Prostate gland (tissue), 2 donors: ENCODE measurements at regions not wholly inside any gene's neighbourhood (a gene's known extent, or its start where the extent isn't known, plus 50 kb on each side); places are given as distances from the start of the nearest gene placed in this dataset.

Source experiments
- POLR2A ChIP-seq: fragments of 450-650 bp; IDR thresholded peaks from one replicate; pipeline ENCODE4 v1.6.1; 2016; ENCODE audit warnings: antibody characterized with exemption, mild to moderate bottlenecking
- POLR2AphosphoS5 ChIP-seq: sonication (generic); formaldehyde crosslinking; IDR thresholded peaks from one replicate; pipeline ENCODE4 v1.6.1; 2017; ENCODE audit warnings: antibody characterized with exemption
- TF ChIP-seq, protein P1 (sequence below), 4 experiments: fragments of 200-600 bp in 2 of 4; fragments of 450-650 bp in 2 of 4; sonication (generic) in 2 of 4; IDR thresholded peaks; 1 replicate in 3 of 4; 2 replicates in 1 of 4; pipeline ENCODE4 v1.5.1; 2016 to 2019; ENCODE audit warnings: antibody characterized with exemption in 4 of 4, mild to moderate bottlenecking in 2 of 4, moderate library complexity in 2 of 4

DNA sequence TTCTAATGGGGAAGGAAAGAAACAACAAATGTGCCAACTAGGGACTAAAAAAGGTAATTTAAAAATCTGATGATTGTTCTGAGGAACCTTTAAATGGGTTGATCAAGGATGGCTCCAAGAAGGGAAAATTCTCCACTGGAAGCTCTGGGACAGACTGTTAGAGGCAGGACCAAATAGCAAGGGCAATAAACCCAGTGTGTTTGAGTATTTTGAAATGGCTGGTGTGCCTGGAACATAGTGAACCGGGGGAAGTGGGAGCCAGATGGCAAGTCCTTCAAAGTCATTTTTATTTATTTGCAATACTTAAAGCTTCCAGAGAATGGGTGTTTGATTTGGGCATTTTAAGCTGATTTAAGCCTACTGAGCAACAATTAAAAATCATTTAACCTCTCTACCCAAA is 587.7 kb upstream of the MEF2C start:
- TF ChIP-seq, protein P1, sequence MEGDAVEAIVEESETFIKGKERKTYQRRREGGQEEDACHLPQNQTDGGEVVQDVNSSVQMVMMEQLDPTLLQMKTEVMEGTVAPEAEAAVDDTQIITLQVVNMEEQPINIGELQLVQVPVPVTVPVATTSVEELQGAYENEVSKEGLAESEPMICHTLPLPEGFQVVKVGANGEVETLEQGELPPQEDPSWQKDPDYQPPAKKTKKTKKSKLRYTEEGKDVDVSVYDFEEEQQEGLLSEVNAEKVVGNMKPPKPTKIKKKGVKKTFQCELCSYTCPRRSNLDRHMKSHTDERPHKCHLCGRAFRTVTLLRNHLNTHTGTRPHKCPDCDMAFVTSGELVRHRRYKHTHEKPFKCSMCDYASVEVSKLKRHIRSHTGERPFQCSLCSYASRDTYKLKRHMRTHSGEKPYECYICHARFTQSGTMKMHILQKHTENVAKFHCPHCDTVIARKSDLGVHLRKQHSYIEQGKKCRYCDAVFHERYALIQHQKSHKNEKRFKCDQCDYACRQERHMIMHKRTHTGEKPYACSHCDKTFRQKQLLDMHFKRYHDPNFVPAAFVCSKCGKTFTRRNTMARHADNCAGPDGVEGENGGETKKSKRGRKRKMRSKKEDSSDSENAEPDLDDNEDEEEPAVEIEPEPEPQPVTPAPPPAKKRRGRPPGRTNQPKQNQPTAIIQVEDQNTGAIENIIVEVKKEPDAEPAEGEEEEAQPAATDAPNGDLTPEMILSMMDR (IDR thresholded peaks at IDR 0.05) = no peak
- TF ChIP-seq POLR2A = no peak
- peak; percentile 49 for TF ChIP-seq POLR2AphosphoS5
